ENCODE measurements at regions not wholly inside any gene's neighbourhood (a gene's known extent, or its start where the extent isn't known, plus 50 kb on each side); places are given as distances from the start of the nearest gene placed in this dataset.

GRCh38 chr5:73298251-73298771, 125.3 kb downstream of the TMEM174 start:
- no peak for TF ChIP-seq CTCF (conservative IDR thresholded peaks at IDR 0.05; ENCODE audit: low read length)
- no peak for TF ChIP-seq EZH2phosphoT487 (IDR thresholded peaks at IDR 0.05; ENCODE audit: borderline replicate concordance, low read depth, low read length)
